Loucy (cell line): ENCODE measurements at regions not wholly inside any gene's neighbourhood (a gene's known extent, or its start where the extent isn't known, plus 50 kb on each side); places are given as distances from the start of the nearest gene placed in this dataset.
"Not testable (repeated sequence)": the region's sequence is repeated elsewhere in the genome, so short reads cannot be mapped to it uniquely, and the experiment has no call there.

Experiments
- H2AFZ ChIP-seq: fragments of 200-600 bp; sonication (generic); 2 replicates; pipeline ENCODE4 v1.6.0; 2016; ENCODE audit warnings: antibody characterized with exemption, mild to moderate bottlenecking, low read length, moderate library complexity
- H3F3A ChIP-seq: fragments of 200-600 bp; 2 replicates; pipeline ENCODE4 v1.6.0; 2016; ENCODE audit warnings: antibody characterized with exemption, low read depth, mild to moderate bottlenecking
- H3K27me3 ChIP-seq: fragments of 200-600 bp; sonication (generic); 2 replicates; pipeline ENCODE4 v1.6.1; 2014; ENCODE audit warnings: low read length, mild to moderate bottlenecking; ENCODE audit not compliant: insufficient read depth, poor library complexity, severe bottlenecking
- H3K36me3 ChIP-seq: fragments of 200-600 bp; sonication (generic); 2 replicates; pipeline ENCODE4 v1.6.1; 2016; ENCODE audit warnings: low read length; ENCODE audit not compliant: insufficient read depth
- H3K4me1 ChIP-seq: fragments of 200-600 bp; sonication (generic); 2 replicates; pipeline ENCODE4 v1.5.1; 2014; ENCODE audit warnings: low read length, mild to moderate bottlenecking; ENCODE audit not compliant: insufficient read depth, poor library complexity, severe bottlenecking
- H3K4me2 ChIP-seq: fragments of 200-600 bp; sonication (generic); 2 replicates; pipeline ENCODE4 v1.6.0; 2014; ENCODE audit warnings: antibody characterized with exemption, low read length, low read depth, mild to moderate bottlenecking; ENCODE audit not compliant: poor library complexity, severe bottlenecking
- H3K4me3 ChIP-seq: fragments of 200-600 bp; sonication (generic); 2 replicates; pipeline ENCODE4 v1.5.1; 2014; ENCODE audit warnings: low read length, mild to moderate bottlenecking, mixed read lengths; ENCODE audit not compliant: poor library complexity, severe bottlenecking
- H3K79me2 ChIP-seq: fragments of 200-600 bp; sonication (generic); 2 replicates; pipeline ENCODE4 v1.6.1; 2014; ENCODE audit warnings: low read length; ENCODE audit not compliant: insufficient read depth
- H3K9ac ChIP-seq: fragments of 200-600 bp; sonication (generic); 2 replicates; pipeline ENCODE4 v1.6.0; 2014; ENCODE audit warnings: mild to moderate bottlenecking, low read depth, low read length, moderate library complexity; ENCODE audit not compliant: poor library complexity, severe bottlenecking
- H3K9me2 ChIP-seq: fragments of 200-600 bp; sonication (generic); replicated peaks from 2 replicates; pipeline ENCODE4 v1.6.1; 2016; ENCODE audit warnings: low read depth, low read length, mixed read lengths
- H3K9me3 ChIP-seq: fragments of 200-600 bp; sonication (generic); 2 replicates; pipeline ENCODE4 v1.6.1; 2014; ENCODE audit warnings: mild to moderate bottlenecking, antibody characterized with exemption, low read length, low read depth; ENCODE audit not compliant: insufficient read depth
- H4K20me1 ChIP-seq: fragments of 200-600 bp; sonication (generic); 2 replicates; pipeline ENCODE4 v1.6.0; 2014; ENCODE audit warnings: antibody characterized with exemption, low read length, mild to moderate bottlenecking; ENCODE audit not compliant: insufficient read depth, poor library complexity, severe bottlenecking
- EZH2phosphoT487 ChIP-seq: fragments of 200-600 bp; IDR thresholded peaks from 2 replicates; pipeline ENCODE4 v1.6.1; 2018; ENCODE audit warnings: antibody characterized with exemption, mild to moderate bottlenecking, moderate library complexity, borderline replicate concordance
- TF ChIP-seq, protein P1 (sequence below): fragments of 200-600 bp; sonication (generic); conservative IDR thresholded peaks from 2 replicates; pipeline ENCODE4 v1.5.1; 2014; ENCODE audit warnings: mild to moderate bottlenecking, antibody characterized with exemption, low read length

GRCh38 chr1:113298941-113299340 is 91.4 kb upstream of the MAGI3 start:
- Histone ChIP-seq H3K4me2 (no peak overlapping the region), H3K79me2 (no peaks in the 10 kb centered on the region), H3K9me2 (no peaks in the 10 kb centered on the region), H4K20me1 (no peaks in the 10 kb centered on the region), H3K4me3 (no peak overlapping the region), H3K27me3 (no peaks in the 10 kb centered on the region), H3F3A (no peaks in the 10 kb centered on the region), H3K9ac (no peak overlapping the region), H3K4me1 (no peaks in the 10 kb centered on the region), H3K9me3 (no peaks in the 10 kb centered on the region), H3K36me3 (no peaks in the 10 kb centered on the region), H2AFZ (no peak overlapping the region)
- TF ChIP-seq EZH2phosphoT487, result no peak
- TF ChIP-seq, protein P1, sequence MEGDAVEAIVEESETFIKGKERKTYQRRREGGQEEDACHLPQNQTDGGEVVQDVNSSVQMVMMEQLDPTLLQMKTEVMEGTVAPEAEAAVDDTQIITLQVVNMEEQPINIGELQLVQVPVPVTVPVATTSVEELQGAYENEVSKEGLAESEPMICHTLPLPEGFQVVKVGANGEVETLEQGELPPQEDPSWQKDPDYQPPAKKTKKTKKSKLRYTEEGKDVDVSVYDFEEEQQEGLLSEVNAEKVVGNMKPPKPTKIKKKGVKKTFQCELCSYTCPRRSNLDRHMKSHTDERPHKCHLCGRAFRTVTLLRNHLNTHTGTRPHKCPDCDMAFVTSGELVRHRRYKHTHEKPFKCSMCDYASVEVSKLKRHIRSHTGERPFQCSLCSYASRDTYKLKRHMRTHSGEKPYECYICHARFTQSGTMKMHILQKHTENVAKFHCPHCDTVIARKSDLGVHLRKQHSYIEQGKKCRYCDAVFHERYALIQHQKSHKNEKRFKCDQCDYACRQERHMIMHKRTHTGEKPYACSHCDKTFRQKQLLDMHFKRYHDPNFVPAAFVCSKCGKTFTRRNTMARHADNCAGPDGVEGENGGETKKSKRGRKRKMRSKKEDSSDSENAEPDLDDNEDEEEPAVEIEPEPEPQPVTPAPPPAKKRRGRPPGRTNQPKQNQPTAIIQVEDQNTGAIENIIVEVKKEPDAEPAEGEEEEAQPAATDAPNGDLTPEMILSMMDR, result no peak

DNA sequence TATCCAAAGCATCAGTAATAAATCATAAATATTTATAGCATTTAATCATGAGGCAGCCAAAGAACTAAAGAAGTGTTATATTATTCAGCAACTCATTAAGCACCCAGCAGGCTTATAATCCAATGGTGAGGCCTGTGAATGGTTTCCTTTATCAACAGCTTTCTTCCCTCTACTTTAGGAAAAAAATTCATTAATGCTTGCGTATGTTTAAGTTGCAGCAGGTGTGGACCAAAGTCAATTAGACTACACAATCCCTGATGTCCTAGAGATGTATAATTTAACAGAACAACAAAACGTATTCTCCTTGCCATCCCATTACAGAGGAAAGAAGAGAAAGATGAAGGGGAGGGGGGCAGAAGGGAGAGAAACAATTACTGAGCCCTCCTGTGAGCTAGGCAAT is 87.7 kb upstream of the MAGI3 start:
- Histone ChIP-seq H3F3A (no peaks in the 10 kb centered on the region), H3K9me2 (no peaks in the 10 kb centered on the region), H3K36me3 (no peaks in the 10 kb centered on the region), H3K4me1 (no peaks in the 10 kb centered on the region), H2AFZ (no peak overlapping the region), H3K4me3 (no peak overlapping the region), H3K9ac (no peak overlapping the region), H4K20me1 (no peaks in the 10 kb centered on the region), H3K27me3 (no peaks in the 10 kb centered on the region), H3K79me2 (no peaks in the 10 kb centered on the region), H3K4me2 (no peak overlapping the region), H3K9me3 (no peaks in the 10 kb centered on the region)
- no peak for TF ChIP-seq EZH2phosphoT487
- TF ChIP-seq, protein P1, result no peak

DNA sequence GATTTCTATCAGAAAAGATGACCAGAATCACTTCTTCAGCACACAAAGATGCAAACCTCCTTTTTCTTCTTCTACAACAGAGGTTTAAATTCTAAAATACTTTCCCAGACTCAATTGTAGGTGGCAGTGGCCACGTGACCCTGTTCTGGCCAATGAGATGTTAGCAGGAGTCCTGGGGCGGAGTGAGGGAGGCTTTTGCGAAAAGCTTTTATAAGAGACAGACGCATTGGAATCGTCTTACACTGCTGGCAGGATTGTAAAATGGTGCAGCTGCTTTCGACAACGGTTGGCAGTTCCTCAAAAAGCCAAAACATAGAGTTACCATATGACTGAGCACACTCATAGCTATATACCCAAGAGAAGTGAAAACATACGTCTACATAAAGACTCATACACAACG is 87.0 kb upstream of the MAGI3 start:
- TF ChIP-seq, protein P1, result no peak
- no peak for TF ChIP-seq EZH2phosphoT487
- no peaks in the 10 kb centered on the region for H3K36me3 ChIP-seq
- H2AFZ ChIP-seq, result no peak overlapping the region
- H3K79me2 ChIP-seq, result no peaks in the 10 kb centered on the region
- no peaks in the 10 kb centered on the region for H3F3A ChIP-seq
- H3K4me1 ChIP-seq, result peaks cover 4% of the 10 kb centered on the region
- H3K9me2 ChIP-seq, result no peaks in the 10 kb centered on the region
- no peaks in the 10 kb centered on the region for H4K20me1 ChIP-seq
- no peak overlapping the region for H3K4me3 ChIP-seq
- H3K9ac ChIP-seq, result no peak overlapping the region
- H3K4me2 ChIP-seq, result no peak overlapping the region
- H3K27me3 ChIP-seq, result no peaks in the 10 kb centered on the region
- no peaks in the 10 kb centered on the region for H3K9me3 ChIP-seq

GRCh38 chr1:113305029-113305428 is 85.3 kb upstream of the MAGI3 start:
- not testable (repeated sequence) for H2AFZ ChIP-seq, H3K9me3 ChIP-seq, H3K4me2 ChIP-seq, H3K9me2 ChIP-seq, H3K79me2 ChIP-seq, H3K36me3 ChIP-seq, H3K4me1 ChIP-seq, H3K27me3 ChIP-seq, H3K9ac ChIP-seq, H4K20me1 ChIP-seq, H3F3A ChIP-seq, H3K4me3 ChIP-seq
